Memory B cell (primary cell): ENCODE measurements at regions not wholly inside any gene's neighbourhood (a gene's known extent, or its start where the extent isn't known, plus 50 kb on each side); places are given as distances from the start of the nearest gene placed in this dataset.

Experiments
- ATAC-seq: fragments of 150-1000 bp; cut with Tn5 transposase; 2 replicates; pipeline ENCODE4 v1.10.0; 2021; ENCODE audit warnings: low read depth, mild to moderate bottlenecking, moderate library complexity
- DNase-seq, 2 donors: peaks; one replicate each; pipeline ENCODE4 v3.0.0; 2022; ENCODE audit warnings: low spot score in 2 of 2
- H3K27ac Mint-ChIP-seq: one replicate; pipeline ENCODE4 v1.8.0; 2022; ENCODE audit warnings: mild to moderate bottlenecking, moderate library complexity, mixed read lengths
- H3K27me3 Mint-ChIP-seq: one replicate; pipeline ENCODE4 v1.8.0; 2022; ENCODE audit warnings: mixed read lengths
- H3K36me3 Mint-ChIP-seq: one replicate; pipeline ENCODE4 v1.8.0; 2022; ENCODE audit warnings: mild to moderate bottlenecking, mixed read lengths
- H3K4me1 Mint-ChIP-seq: one replicate; pipeline ENCODE4 v1.8.0; 2022; ENCODE audit warnings: mixed read lengths
- H3K4me3 Mint-ChIP-seq: one replicate; pipeline ENCODE4 v1.8.0; 2022; ENCODE audit warnings: mild to moderate bottlenecking, moderate library complexity, mixed read lengths
- H3K9me3 Mint-ChIP-seq: one replicate; pipeline ENCODE4 v1.8.0; 2022; ENCODE audit warnings: mixed read lengths

- Mint-ChIP-seq H3K4me1 (no peaks in the 10 kb centered on the region), H3K4me3 (no peak overlapping the region), H3K36me3 (no peaks in the 10 kb centered on the region), H3K27ac (no peak overlapping the region), H3K27me3 (no peaks in the 10 kb centered on the region), H3K9me3 (peaks cover 3% of the 10 kb centered on the region)
- DNase-seq (no peak), ATAC-seq (no peak)
These were observed 893.5 kb downstream of the SUCLG1 start for GRCh38 chr2:83565626-83566025.

- no peaks in the 10 kb centered on the region for H3K36me3 Mint-ChIP-seq
- H3K9me3 Mint-ChIP-seq: peaks cover 3% of the 10 kb centered on the region
- H3K27ac Mint-ChIP-seq: no peak overlapping the region
- no peak overlapping the region for H3K4me3 Mint-ChIP-seq
- H3K4me1 Mint-ChIP-seq: no peaks in the 10 kb centered on the region
- no peak for ATAC-seq
- H3K27me3 Mint-ChIP-seq: no peaks in the 10 kb centered on the region
- DNase-seq: no peak
These were observed 893.9 kb downstream of the SUCLG1 start for GRCh38 chr2:83565181-83565580.

DNA sequence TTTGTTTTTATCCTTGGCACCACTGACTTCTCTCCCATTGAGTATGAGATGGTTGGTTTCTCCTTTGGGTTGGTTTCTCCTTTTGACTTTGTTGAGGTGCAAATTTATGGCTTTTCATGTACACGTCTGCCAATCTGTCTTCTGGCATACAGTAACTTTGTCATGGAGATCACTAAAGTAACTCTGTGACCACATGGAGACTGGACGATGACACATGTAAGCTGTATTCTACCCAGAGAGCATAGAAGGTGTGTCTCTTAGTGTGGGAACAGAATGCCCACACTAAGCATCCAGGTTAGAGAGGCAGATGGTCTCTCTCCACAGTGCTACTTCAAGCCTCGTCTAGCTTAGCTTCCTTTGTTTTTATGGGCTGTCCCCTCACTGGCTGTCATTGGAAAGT, 897.5 kb downstream of the SUCLG1 start:
- DNase-seq (no peak), ATAC-seq (no peak)
- peaks cover 8% of the 10 kb centered on the region for H3K9me3 Mint-ChIP-seq
- H3K36me3 Mint-ChIP-seq: no peaks in the 10 kb centered on the region
- no peaks in the 10 kb centered on the region for H3K27me3 Mint-ChIP-seq
- H3K27ac Mint-ChIP-seq: no peak overlapping the region
- no peaks in the 10 kb centered on the region for H3K4me1 Mint-ChIP-seq
- H3K4me3 Mint-ChIP-seq: no peak overlapping the region

DNA sequence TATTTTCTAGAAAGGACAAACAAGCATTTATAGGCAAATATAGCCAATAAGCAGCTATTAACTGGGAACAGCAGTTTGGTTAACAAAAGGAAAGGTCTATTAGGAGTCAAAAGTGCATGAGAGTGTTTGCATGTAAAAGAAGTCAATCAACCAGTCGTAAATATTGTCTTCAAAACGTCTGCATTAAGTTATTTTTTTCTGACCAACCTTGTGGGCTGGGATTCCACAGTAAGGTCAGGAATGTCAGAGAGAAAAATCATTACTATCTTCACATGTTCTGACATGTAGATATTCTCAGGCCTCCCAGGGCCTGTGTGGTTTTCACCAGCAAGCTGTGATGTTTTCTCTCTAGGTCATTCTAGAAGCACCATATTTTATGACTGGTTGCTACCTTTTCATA, 922.5 kb downstream of the SUCLG1 start:
- H3K36me3 Mint-ChIP-seq: no peaks in the 10 kb centered on the region
- no peak overlapping the region for H3K4me3 Mint-ChIP-seq
- DNase-seq (no peak), ATAC-seq (no peak)
- H3K4me1 Mint-ChIP-seq: no peaks in the 10 kb centered on the region
- no peaks in the 10 kb centered on the region for H3K27me3 Mint-ChIP-seq
- no peaks in the 10 kb centered on the region for H3K9me3 Mint-ChIP-seq
- H3K27ac Mint-ChIP-seq: no peak overlapping the region

DNA sequence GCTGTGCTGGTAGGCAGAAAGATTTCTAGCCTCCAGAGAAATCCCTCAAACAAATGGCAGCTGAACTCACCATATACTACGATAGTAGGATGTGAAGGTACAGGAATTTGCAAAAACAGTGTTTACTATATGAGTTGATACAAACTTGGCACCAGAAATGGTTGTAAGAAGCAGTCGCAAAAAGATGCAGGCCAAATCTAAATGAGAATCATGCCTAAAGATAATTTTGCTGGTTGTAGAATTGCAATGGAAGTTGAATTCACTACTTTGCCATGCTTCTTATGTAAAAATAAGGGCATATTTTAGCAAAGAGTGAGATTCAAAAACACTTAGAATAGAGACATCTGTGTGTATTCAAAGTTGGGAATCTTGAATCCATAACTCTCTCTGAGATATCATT, 924.7 kb downstream of the SUCLG1 start:
- Mint-ChIP-seq H3K4me1 (no peaks in the 10 kb centered on the region), H3K27ac (no peak overlapping the region), H3K27me3 (no peaks in the 10 kb centered on the region), H3K4me3 (no peak overlapping the region), H3K36me3 (no peaks in the 10 kb centered on the region), H3K9me3 (peaks cover 2% of the 10 kb centered on the region)
- DNase-seq: no peak
- no peak for ATAC-seq

- no peak overlapping the region for H3K27ac Mint-ChIP-seq
These were observed 927.8 kb downstream of the SUCLG1 start for GRCh38 chr2:83531206-83531826.

DNA sequence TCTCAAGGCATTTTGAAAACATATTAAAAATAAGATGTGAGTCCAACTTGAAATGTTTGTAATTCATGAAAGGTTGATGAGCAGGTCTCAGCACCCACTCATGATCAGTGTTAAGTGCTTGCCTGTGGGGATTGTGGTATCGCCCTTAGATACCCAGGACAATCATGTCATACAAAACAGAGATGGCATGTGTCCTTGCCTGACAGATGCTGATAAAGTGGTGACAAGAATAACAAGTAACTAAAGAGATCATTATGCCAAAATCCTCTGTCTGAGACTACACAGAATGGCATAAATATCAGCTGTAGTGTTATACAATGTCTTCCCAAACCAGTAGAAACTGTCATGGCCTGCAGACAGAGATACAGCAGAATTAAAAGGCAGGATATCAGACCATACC, 930.3 kb downstream of the SUCLG1 start:
- H3K36me3 Mint-ChIP-seq: no peaks in the 10 kb centered on the region
- no peak for ATAC-seq
- H3K9me3 Mint-ChIP-seq: peaks cover 5% of the 10 kb centered on the region
- no peaks in the 10 kb centered on the region for H3K27me3 Mint-ChIP-seq
- H3K4me1 Mint-ChIP-seq: no peaks in the 10 kb centered on the region
- H3K4me3 Mint-ChIP-seq: no peak overlapping the region
- no peak for DNase-seq
- no peak overlapping the region for H3K27ac Mint-ChIP-seq

More at GRCh38 chr2:83531206-83531826, 927.8 kb downstream of the SUCLG1 start:
- DNase-seq: no peak
- Mint-ChIP-seq H3K27me3 (no peaks in the 10 kb centered on the region), H3K36me3 (no peaks in the 10 kb centered on the region), H3K9me3 (peaks cover 3% of the 10 kb centered on the region), H3K4me1 (no peaks in the 10 kb centered on the region), H3K4me3 (no peak overlapping the region)
- no peak for ATAC-seq

- no peak for ATAC-seq
- H3K4me1 Mint-ChIP-seq: no peaks in the 10 kb centered on the region
These were observed 936.1 kb downstream of the SUCLG1 start for GRCh38 chr2:83522891-83523493.

GRCh38 chr2:83517727-83518368, 941.2 kb downstream of the SUCLG1 start:
- Mint-ChIP-seq H3K4me3 (no peak overlapping the region), H3K4me1 (no peaks in the 10 kb centered on the region), H3K9me3 (peaks cover 4% of the 10 kb centered on the region), H3K27ac (no peak overlapping the region), H3K36me3 (no peaks in the 10 kb centered on the region), H3K27me3 (no peaks in the 10 kb centered on the region)
- no peak for DNase-seq
- ATAC-seq: no peak

More at GRCh38 chr2:83522891-83523493, 936.1 kb downstream of the SUCLG1 start:
- H3K9me3 Mint-ChIP-seq: peaks cover 5% of the 10 kb centered on the region
- H3K27me3 Mint-ChIP-seq: no peaks in the 10 kb centered on the region
- no peak for DNase-seq
- H3K4me3 Mint-ChIP-seq: no peak overlapping the region
- no peaks in the 10 kb centered on the region for H3K36me3 Mint-ChIP-seq
- no peak overlapping the region for H3K27ac Mint-ChIP-seq

GRCh38 chr2:83516503-83516902, 942.6 kb downstream of the SUCLG1 start:
- Mint-ChIP-seq H3K4me1 (no peaks in the 10 kb centered on the region), H3K36me3 (no peaks in the 10 kb centered on the region), H3K9me3 (peaks cover 4% of the 10 kb centered on the region), H3K27ac (no peak overlapping the region), H3K4me3 (no peak overlapping the region), H3K27me3 (no peaks in the 10 kb centered on the region)
- DNase-seq (no peak), ATAC-seq (no peak)

DNA sequence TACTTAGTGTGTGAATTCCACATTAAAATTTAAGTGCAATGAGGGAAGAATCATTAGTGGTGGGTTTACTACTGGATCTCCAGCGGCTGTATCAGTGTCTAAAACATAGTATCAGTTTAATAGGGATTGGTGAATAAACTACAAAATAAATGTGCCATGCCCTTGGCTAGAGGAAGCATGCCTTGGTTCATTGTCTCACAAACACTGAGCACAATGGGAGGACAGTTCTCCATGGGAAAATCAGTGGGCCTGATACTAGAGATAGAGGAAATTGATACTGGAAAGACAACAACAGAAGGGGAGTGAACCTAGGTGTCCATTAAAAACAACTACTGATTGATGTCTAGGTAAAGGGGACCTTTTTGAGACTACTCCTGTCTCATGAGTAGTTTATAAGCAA, 971.6 kb downstream of the SUCLG1 start:
- Mint-ChIP-seq H3K27me3 (no peaks in the 10 kb centered on the region), H3K27ac (no peak overlapping the region), H3K4me1 (no peaks in the 10 kb centered on the region), H3K9me3 (peaks cover 5% of the 10 kb centered on the region), H3K36me3 (no peaks in the 10 kb centered on the region), H3K4me3 (no peak overlapping the region)
- ATAC-seq (no peak), DNase-seq (no peak)

- H3K4me3 Mint-ChIP-seq: no peak overlapping the region
- no peak overlapping the region for H3K27ac Mint-ChIP-seq
- no peaks in the 10 kb centered on the region for H3K4me1 Mint-ChIP-seq
- ATAC-seq (no peak), DNase-seq (no peak)
- no peaks in the 10 kb centered on the region for H3K36me3 Mint-ChIP-seq
- peaks cover 6% of the 10 kb centered on the region for H3K9me3 Mint-ChIP-seq
- H3K27me3 Mint-ChIP-seq: no peaks in the 10 kb centered on the region
These were observed 977.6 kb downstream of the SUCLG1 start for GRCh38 chr2:83481436-83481835.

DNA sequence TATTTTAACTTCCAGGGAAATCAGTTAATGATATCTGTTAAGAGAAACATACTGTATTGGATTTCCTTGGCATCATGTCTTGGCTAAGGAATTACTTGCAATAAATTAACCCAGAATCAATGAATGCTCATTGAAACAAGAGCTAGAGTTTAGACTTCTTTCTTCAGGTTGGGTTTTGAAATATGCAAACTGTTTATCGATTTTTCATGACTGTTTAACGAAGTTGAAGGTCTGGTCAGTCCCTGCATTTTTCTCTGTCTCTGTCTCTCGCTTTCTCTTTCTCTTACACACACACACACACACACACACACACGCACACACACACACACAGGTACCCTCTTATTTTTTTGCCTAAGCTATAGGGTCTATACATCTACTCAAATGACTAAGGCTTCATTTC, 981.0 kb downstream of the SUCLG1 start:
- no peaks in the 10 kb centered on the region for H3K36me3 Mint-ChIP-seq
- H3K4me1 Mint-ChIP-seq: no peaks in the 10 kb centered on the region

GRCh38 chr2:83475371-83475770, 983.7 kb downstream of the SUCLG1 start:
- H3K4me3 Mint-ChIP-seq: no peak overlapping the region
- H3K4me1 Mint-ChIP-seq: no peaks in the 10 kb centered on the region
- no peaks in the 10 kb centered on the region for H3K36me3 Mint-ChIP-seq
- H3K9me3 Mint-ChIP-seq: peaks cover 6% of the 10 kb centered on the region
- H3K27ac Mint-ChIP-seq: no peak overlapping the region
- no peaks in the 10 kb centered on the region for H3K27me3 Mint-ChIP-seq
- DNase-seq (no peak), ATAC-seq (no peak)

More for the DNA sequence above, 981.0 kb downstream of the SUCLG1 start:
- H3K4me3 Mint-ChIP-seq: no peak overlapping the region
- H3K9me3 Mint-ChIP-seq: peaks cover 4% of the 10 kb centered on the region
- DNase-seq (no peak), ATAC-seq (no peak)
- no peaks in the 10 kb centered on the region for H3K27me3 Mint-ChIP-seq
- no peak overlapping the region for H3K27ac Mint-ChIP-seq

GRCh38 chr2:83471655-83472054, 987.4 kb downstream of the SUCLG1 start:
- no peaks in the 10 kb centered on the region for H3K4me1 Mint-ChIP-seq
- no peak for DNase-seq
- H3K9me3 Mint-ChIP-seq: peaks cover 6% of the 10 kb centered on the region
- no peak for ATAC-seq
- H3K27ac Mint-ChIP-seq: no peak overlapping the region
- H3K36me3 Mint-ChIP-seq: no peaks in the 10 kb centered on the region
- no peaks in the 10 kb centered on the region for H3K27me3 Mint-ChIP-seq
- H3K4me3 Mint-ChIP-seq: no peak overlapping the region
